ENCODE measurements at regions not wholly inside any gene's neighbourhood (a gene's known extent, or its start where the extent isn't known, plus 50 kb on each side); places are given as distances from the start of the nearest gene placed in this dataset.

- Histone ChIP-seq H3K36me3 (ENCODE audit: control insufficient read depth in 2 of 2, insufficient read depth in 1 of 2, low read length in 2 of 2) (no peaks in the 10 kb centered on the region), H3K4me3 (ENCODE audit: low read depth, low read length) (no peak overlapping the region), H3K27ac (ENCODE audit: extremely low read depth, low read depth, low read length) (no peak overlapping the region), H3K4me1 (ENCODE audit: control insufficient read depth, insufficient read depth, low read length) (no peaks in the 10 kb centered on the region), H3K9me3 (ENCODE audit: control insufficient read depth, insufficient read depth, low read depth, low read length) (no peaks in the 10 kb centered on the region)
- ChIA-PET CTCF (no interaction called here), POLR2A (no interaction called here)
- TF ChIP-seq, protein P1, sequence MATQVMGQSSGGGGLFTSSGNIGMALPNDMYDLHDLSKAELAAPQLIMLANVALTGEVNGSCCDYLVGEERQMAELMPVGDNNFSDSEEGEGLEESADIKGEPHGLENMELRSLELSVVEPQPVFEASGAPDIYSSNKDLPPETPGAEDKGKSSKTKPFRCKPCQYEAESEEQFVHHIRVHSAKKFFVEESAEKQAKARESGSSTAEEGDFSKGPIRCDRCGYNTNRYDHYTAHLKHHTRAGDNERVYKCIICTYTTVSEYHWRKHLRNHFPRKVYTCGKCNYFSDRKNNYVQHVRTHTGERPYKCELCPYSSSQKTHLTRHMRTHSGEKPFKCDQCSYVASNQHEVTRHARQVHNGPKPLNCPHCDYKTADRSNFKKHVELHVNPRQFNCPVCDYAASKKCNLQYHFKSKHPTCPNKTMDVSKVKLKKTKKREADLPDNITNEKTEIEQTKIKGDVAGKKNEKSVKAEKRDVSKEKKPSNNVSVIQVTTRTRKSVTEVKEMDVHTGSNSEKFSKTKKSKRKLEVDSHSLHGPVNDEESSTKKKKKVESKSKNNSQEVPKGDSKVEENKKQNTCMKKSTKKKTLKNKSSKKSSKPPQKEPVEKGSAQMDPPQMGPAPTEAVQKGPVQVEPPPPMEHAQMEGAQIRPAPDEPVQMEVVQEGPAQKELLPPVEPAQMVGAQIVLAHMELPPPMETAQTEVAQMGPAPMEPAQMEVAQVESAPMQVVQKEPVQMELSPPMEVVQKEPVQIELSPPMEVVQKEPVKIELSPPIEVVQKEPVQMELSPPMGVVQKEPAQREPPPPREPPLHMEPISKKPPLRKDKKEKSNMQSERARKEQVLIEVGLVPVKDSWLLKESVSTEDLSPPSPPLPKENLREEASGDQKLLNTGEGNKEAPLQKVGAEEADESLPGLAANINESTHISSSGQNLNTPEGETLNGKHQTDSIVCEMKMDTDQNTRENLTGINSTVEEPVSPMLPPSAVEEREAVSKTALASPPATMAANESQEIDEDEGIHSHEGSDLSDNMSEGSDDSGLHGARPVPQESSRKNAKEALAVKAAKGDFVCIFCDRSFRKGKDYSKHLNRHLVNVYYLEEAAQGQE (tag by site-specific recombination; IDR thresholded peaks at IDR 0.05): peak; percentile 94
- TF ChIP-seq ZNF747 (tag by site-specific recombination; IDR thresholded peaks at IDR 0.05): no peak
Measured at GRCh38 chr10:108970016-108970415, 953.3 kb downstream of the XPNPEP1 start.

DNA sequence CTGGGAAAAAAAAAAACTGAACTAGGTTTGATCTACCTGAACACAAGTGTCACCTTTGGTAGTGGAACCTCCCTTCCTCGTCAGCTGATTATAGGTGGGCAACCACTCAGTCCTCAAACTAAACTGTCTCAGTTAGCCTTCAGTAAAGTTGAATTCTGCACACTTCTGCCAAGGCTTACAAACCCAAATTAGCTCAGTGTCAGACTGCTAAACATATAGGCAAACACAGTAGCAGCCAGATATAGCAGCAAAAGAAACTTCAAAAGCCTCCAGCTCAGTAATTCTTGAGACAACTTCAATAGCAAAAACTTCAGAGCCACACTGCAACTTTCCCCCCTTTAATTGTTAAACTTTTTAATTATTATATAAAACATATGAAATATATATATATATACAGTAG lies 956.9 kb downstream of the XPNPEP1 start:
- CTCF ChIA-PET: no interaction called here
- POLR2A ChIA-PET: no interaction called here
- no peaks in the 10 kb centered on the region for H3K4me1 ChIP-seq (ENCODE audit: control insufficient read depth, insufficient read depth, low read length)

More for the DNA sequence above, 956.9 kb downstream of the XPNPEP1 start:
- TF ChIP-seq ZFHX2 (tag by site-specific recombination; conservative IDR thresholded peaks at IDR 0.05): no peak
- no peak for TF ChIP-seq ZNF518A (tag by site-specific recombination; conservative IDR thresholded peaks at IDR 0.05; ENCODE audit: low read depth)
- no peak for TF ChIP-seq ZNF133 (tag by site-specific recombination; IDR thresholded peaks at IDR 0.05)
- TF ChIP-seq FEZF1 (tag by site-specific recombination; IDR thresholded peaks at IDR 0.05): no peak
- no peak for TF ChIP-seq TRIM28 (IDR thresholded peaks at IDR 0.05; ENCODE audit: borderline replicate concordance, low read length)
- no peak for TF ChIP-seq ZNF529 (tag by site-specific recombination; IDR thresholded peaks at IDR 0.05; ENCODE audit: insufficient replicate concordance)
- TF ChIP-seq ZNF623 (tag by site-specific recombination; IDR thresholded peaks at IDR 0.05): no peak
- TF ChIP-seq ZNF837 (tag by site-specific recombination; IDR thresholded peaks at IDR 0.05): no peak
- TF ChIP-seq PRDM1 (tag by site-specific recombination; IDR thresholded peaks at IDR 0.05): no peak
- no peak for TF ChIP-seq KLF16 (tag by site-specific recombination; IDR thresholded peaks at IDR 0.05)
- TF ChIP-seq ZNF157 (tag by site-specific recombination; IDR thresholded peaks at IDR 0.05): no peak
- no peak for TF ChIP-seq YY1 (tag by site-specific recombination; IDR thresholded peaks at IDR 0.05)
- TF ChIP-seq ZFP37 (tag by site-specific recombination; IDR thresholded peaks at IDR 0.05): no peak
- TF ChIP-seq, protein P2, sequence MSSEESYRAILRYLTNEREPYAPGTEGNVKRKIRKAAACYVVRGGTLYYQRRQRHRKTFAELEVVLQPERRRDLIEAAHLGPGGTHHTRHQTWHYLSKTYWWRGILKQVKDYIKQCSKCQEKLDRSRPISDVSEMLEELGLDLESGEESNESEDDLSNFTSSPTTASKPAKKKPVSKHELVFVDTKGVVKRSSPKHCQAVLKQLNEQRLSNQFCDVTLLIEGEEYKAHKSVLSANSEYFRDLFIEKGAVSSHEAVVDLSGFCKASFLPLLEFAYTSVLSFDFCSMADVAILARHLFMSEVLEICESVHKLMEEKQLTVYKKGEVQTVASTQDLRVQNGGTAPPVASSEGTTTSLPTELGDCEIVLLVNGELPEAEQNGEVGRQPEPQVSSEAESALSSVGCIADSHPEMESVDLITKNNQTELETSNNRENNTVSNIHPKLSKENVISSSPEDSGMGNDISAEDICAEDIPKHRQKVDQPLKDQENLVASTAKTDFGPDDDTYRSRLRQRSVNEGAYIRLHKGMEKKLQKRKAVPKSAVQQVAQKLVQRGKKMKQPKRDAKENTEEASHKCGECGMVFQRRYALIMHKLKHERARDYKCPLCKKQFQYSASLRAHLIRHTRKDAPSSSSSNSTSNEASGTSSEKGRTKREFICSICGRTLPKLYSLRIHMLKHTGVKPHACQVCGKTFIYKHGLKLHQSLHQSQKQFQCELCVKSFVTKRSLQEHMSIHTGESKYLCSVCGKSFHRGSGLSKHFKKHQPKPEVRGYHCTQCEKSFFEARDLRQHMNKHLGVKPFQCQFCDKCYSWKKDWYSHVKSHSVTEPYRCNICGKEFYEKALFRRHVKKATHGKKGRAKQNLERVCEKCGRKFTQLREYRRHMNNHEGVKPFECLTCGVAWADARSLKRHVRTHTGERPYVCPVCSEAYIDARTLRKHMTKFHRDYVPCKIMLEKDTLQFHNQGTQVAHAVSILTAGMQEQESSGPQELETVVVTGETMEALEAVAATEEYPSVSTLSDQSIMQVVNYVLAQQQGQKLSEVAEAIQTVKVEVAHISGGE (tag by site-specific recombination; conservative IDR thresholded peaks at IDR 0.05; ENCODE audit: low read depth): no peak
- TF ChIP-seq ZNF324 (tag by site-specific recombination; IDR thresholded peaks at IDR 0.05): no peak
- no peak for TF ChIP-seq ZFP69B (tag by site-specific recombination; IDR thresholded peaks at IDR 0.05)
- TF ChIP-seq ZNF121 (tag by site-specific recombination; IDR thresholded peaks at IDR 0.05): no peak
- no peak for TF ChIP-seq ZNF169 (tag by site-specific recombination; IDR thresholded peaks at IDR 0.05)
- no peak for TF ChIP-seq BCL11A (tag by site-specific recombination; IDR thresholded peaks at IDR 0.05; ENCODE audit: low read depth)
- H3K9me3 ChIP-seq (ENCODE audit: control insufficient read depth, insufficient read depth, low read depth, low read length): no peaks in the 10 kb centered on the region
- no peak overlapping the region for H3K27ac ChIP-seq (ENCODE audit: extremely low read depth, low read depth, low read length)
- H3K36me3 ChIP-seq (ENCODE audit: control insufficient read depth in 2 of 2, insufficient read depth in 1 of 2, low read length in 2 of 2): no peaks in the 10 kb centered on the region
- H3K4me3 ChIP-seq (ENCODE audit: low read depth, low read length): no peak overlapping the region
